Activated CD8-positive, alpha-beta T cell treated with anti-CD3 and anti-CD28 coated beads, Interleukin-2, amount 10 ng/mL, durations not matched to agents 7 days and 5 days (primary cell): ENCODE measurements at regions not wholly inside any gene's neighbourhood (a gene's known extent, or its start where the extent isn't known, plus 50 kb on each side); places are given as distances from the start of the nearest gene placed in this dataset.
"Not testable (repeated sequence)": the region's sequence is repeated elsewhere in the genome, so short reads cannot be mapped to it uniquely, and the experiment has no call there.

Experiments
- ATAC-seq: fragments of 150-1000 bp; cut with Tn5 transposase; one replicate; pipeline ENCODE4 v1.10.0; 2021; ENCODE audit warnings: moderate library complexity
- CTCF ChIA-PET: fragments of 350-600 bp; sonication (Branson Sonifier 250); formaldehyde crosslinking; loops from one replicate; lab custom pipeline; 2021; ENCODE audit warnings: antibody characterized with exemption; lab: Charles Lee
- POLR2A ChIA-PET: fragments of 350-600 bp; sonication (Branson Sonifier 250); formaldehyde crosslinking; loops from one replicate; lab custom pipeline; 2021; ENCODE audit warnings: antibody characterized with exemption; lab: Charles Lee
- DNase-seq: peaks from one replicate; pipeline ENCODE4 v3.0.0-alpha.2; 2020
- H3K27ac Mint-ChIP-seq: one replicate; pipeline ENCODE4 v1.8.0; 2021; ENCODE audit warnings: mild to moderate bottlenecking, mixed read lengths
- H3K27me3 Mint-ChIP-seq: one replicate; pipeline ENCODE4 v1.8.0; 2021; ENCODE audit warnings: low read depth, mixed read lengths
- H3K36me3 Mint-ChIP-seq: one replicate; pipeline ENCODE4 v1.8.0; 2021; ENCODE audit warnings: low read depth, mixed read lengths
- H3K4me1 Mint-ChIP-seq: one replicate; pipeline ENCODE4 v1.8.0; 2021; ENCODE audit warnings: low read depth, mixed read lengths
- H3K4me3 Mint-ChIP-seq: one replicate; pipeline ENCODE4 v1.8.0; 2021; ENCODE audit warnings: mild to moderate bottlenecking, mixed read lengths
- H3K9me3 Mint-ChIP-seq: one replicate; pipeline ENCODE4 v1.8.0; 2022; ENCODE audit warnings: mixed read lengths; ENCODE audit not compliant: insufficient read depth

GRCh38 chr3:191120447-191121298, 78.4 kb upstream of the OSTN start:
- Mint-ChIP-seq H3K27me3 (no peaks in the 10 kb centered on the region), H3K4me1 (no peaks in the 10 kb centered on the region), H3K27ac (no peak overlapping the region), H3K4me3 (no peak overlapping the region), H3K36me3 (no peaks in the 10 kb centered on the region), H3K9me3 (peaks cover 10% of the 10 kb centered on the region)
- ChIA-PET CTCF (no interaction called here), POLR2A (no interaction called here)
- DNase-seq, result no peak
- ATAC-seq, result no peak

- ATAC-seq, result no peak
- peaks cover 10% of the 10 kb centered on the region for H3K9me3 Mint-ChIP-seq
- H3K4me3 Mint-ChIP-seq, result no peak overlapping the region
- POLR2A ChIA-PET, result no interaction called here
- no peaks in the 10 kb centered on the region for H3K4me1 Mint-ChIP-seq
- no peak for DNase-seq
- no peaks in the 10 kb centered on the region for H3K27me3 Mint-ChIP-seq
- H3K36me3 Mint-ChIP-seq, result no peaks in the 10 kb centered on the region
- H3K27ac Mint-ChIP-seq, result no peak overlapping the region
- CTCF ChIA-PET, result no interaction called here
These were observed 79.4 kb upstream of the OSTN start for GRCh38 chr3:191119415-191120295.

- no peak for ATAC-seq
- H3K4me1 Mint-ChIP-seq, result no peaks in the 10 kb centered on the region
- H3K36me3 Mint-ChIP-seq, result no peaks in the 10 kb centered on the region
- no peak for DNase-seq
- H3K27me3 Mint-ChIP-seq, result no peaks in the 10 kb centered on the region
- ChIA-PET CTCF (no interaction called here), POLR2A (no interaction called here)
- H3K4me3 Mint-ChIP-seq, result no peak overlapping the region
- no peak overlapping the region for H3K27ac Mint-ChIP-seq
- no peaks in the 10 kb centered on the region for H3K9me3 Mint-ChIP-seq
These were observed 87.3 kb upstream of the OSTN start for GRCh38 chr3:191111722-191112121.

GRCh38 chr3:191105418-191105817, 93.6 kb upstream of the OSTN start:
- CTCF ChIA-PET, result no interaction called here
- H3K9me3 Mint-ChIP-seq, result no peaks in the 10 kb centered on the region
- H3K27ac Mint-ChIP-seq, result no peak overlapping the region
- ATAC-seq (no peak), DNase-seq (no peak)
- no peaks in the 10 kb centered on the region for H3K36me3 Mint-ChIP-seq
- POLR2A ChIA-PET, result no interaction called here
- H3K4me3 Mint-ChIP-seq, result no peak overlapping the region
- no peaks in the 10 kb centered on the region for H3K27me3 Mint-ChIP-seq
- no peaks in the 10 kb centered on the region for H3K4me1 Mint-ChIP-seq

GRCh38 chr3:191100516-191100915, 98.5 kb upstream of the OSTN start:
- Mint-ChIP-seq H3K4me3 (no peak overlapping the region), H3K27ac (no peak overlapping the region), H3K9me3 (no peaks in the 10 kb centered on the region), H3K27me3 (no peaks in the 10 kb centered on the region), H3K36me3 (no peaks in the 10 kb centered on the region), H3K4me1 (no peaks in the 10 kb centered on the region)
- CTCF ChIA-PET, result no interaction called here
- POLR2A ChIA-PET, result interaction anchor here (0.6 kb wide), 1 partner anchor 618 kb away, joined by 3 read pairs; no protein-coding TSS in a partner anchor
- no peak for ATAC-seq
- DNase-seq, result no peak

- Mint-ChIP-seq H3K4me3 (no peak overlapping the region), H3K36me3 (no peaks in the 10 kb centered on the region), H3K27me3 (no peaks in the 10 kb centered on the region), H3K4me1 (no peaks in the 10 kb centered on the region), H3K9me3 (no peaks in the 10 kb centered on the region), H3K27ac (no peak overlapping the region)
- ATAC-seq (no peak), DNase-seq (no peak)
- ChIA-PET CTCF (no interaction called here), POLR2A (no interaction called here)
These were observed 104.8 kb upstream of the OSTN start for GRCh38 chr3:191094057-191094845.

GRCh38 chr3:191087391-191087790, 111.7 kb upstream of the OSTN start:
- Mint-ChIP-seq H3K4me1 (no peaks in the 10 kb centered on the region), H3K27me3 (no peaks in the 10 kb centered on the region), H3K27ac (no peak overlapping the region), H3K9me3 (no peaks in the 10 kb centered on the region), H3K36me3 (no peaks in the 10 kb centered on the region), H3K4me3 (no peak overlapping the region)
- ChIA-PET POLR2A (no interaction called here), CTCF (no interaction called here)
- DNase-seq (no peak), ATAC-seq (no peak)

GRCh38 chr3:191085091-191085490, 114.0 kb upstream of the OSTN start:
- Mint-ChIP-seq H3K4me3 (no peak overlapping the region), H3K9me3 (no peaks in the 10 kb centered on the region), H3K27me3 (no peaks in the 10 kb centered on the region), H3K4me1 (no peaks in the 10 kb centered on the region), H3K27ac (no peak overlapping the region), H3K36me3 (no peaks in the 10 kb centered on the region)
- ATAC-seq, result no peak
- DNase-seq, result no peak
- POLR2A ChIA-PET, result no interaction called here
- CTCF ChIA-PET, result no interaction called here

GRCh38 chr3:191078913-191079312, 120.1 kb upstream of the OSTN start:
- H3K4me3 Mint-ChIP-seq, H3K36me3 Mint-ChIP-seq, H3K27me3 Mint-ChIP-seq, ATAC-seq, H3K9me3 Mint-ChIP-seq, H3K27ac Mint-ChIP-seq, DNase-seq, POLR2A ChIA-PET, H3K4me1 Mint-ChIP-seq, CTCF ChIA-PET: not testable (repeated sequence)

GRCh38 chr3:191076903-191077552, 122.0 kb upstream of the OSTN start:
- POLR2A ChIA-PET, result no interaction called here
- Mint-ChIP-seq H3K4me3 (no peak overlapping the region), H3K4me1 (no peaks in the 10 kb centered on the region), H3K36me3 (no peaks in the 10 kb centered on the region), H3K9me3 (peaks cover 7% of the 10 kb centered on the region), H3K27me3 (no peaks in the 10 kb centered on the region), H3K27ac (no peak overlapping the region)
- CTCF ChIA-PET, result no interaction called here
- ATAC-seq (no peak), DNase-seq (no peak)

- CTCF ChIA-PET, result no interaction called here
- H3K36me3 Mint-ChIP-seq, result no peaks in the 10 kb centered on the region
- no peak overlapping the region for H3K27ac Mint-ChIP-seq
- H3K27me3 Mint-ChIP-seq, result no peaks in the 10 kb centered on the region
- peaks cover 4% of the 10 kb centered on the region for H3K9me3 Mint-ChIP-seq
- no peak overlapping the region for H3K4me3 Mint-ChIP-seq
- DNase-seq (no peak), ATAC-seq (no peak)
- H3K4me1 Mint-ChIP-seq, result no peaks in the 10 kb centered on the region
- POLR2A ChIA-PET, result no interaction called here
These were observed 124.5 kb upstream of the OSTN start for GRCh38 chr3:191074511-191074910.
